Dermis blood vessel endothelial cell (primary cell): ENCODE measurements at regions not wholly inside any gene's neighbourhood (a gene's known extent, or its start where the extent isn't known, plus 50 kb on each side); places are given as distances from the start of the nearest gene placed in this dataset.
A peak's percentile ranks its signal among the peaks of the same experiment; 100 is the strongest.

Source experiments
- DNase-seq: peaks from one replicate; pipeline ENCODE4 v3.0.0; 2010

DNA sequence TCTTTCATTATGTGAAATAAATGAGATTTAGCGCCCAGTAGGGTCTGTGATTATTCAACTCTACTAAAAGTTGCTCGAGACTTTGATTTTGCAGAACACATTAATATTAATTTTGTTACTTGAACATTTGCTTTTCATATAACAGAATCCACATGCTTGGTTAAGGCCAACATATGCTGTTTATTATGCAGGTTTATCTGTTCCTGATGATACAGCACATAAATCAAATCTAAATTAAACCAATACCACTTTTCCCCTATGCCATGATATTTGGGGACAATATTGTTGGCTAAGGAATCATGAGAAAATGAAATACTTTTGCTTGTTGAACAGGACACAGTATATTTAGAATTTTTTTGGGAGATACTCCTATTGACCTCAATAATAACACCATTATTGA lies 291.1 kb downstream of the USP25 start:
- DNase-seq, result no peak

- no peak for DNase-seq
These were observed 292.3 kb downstream of the USP25 start for GRCh38 chr21:16022116-16022515.

- no peak for DNase-seq
These were observed 293.1 kb downstream of the USP25 start for GRCh38 chr21:16022921-16023320.

DNA sequence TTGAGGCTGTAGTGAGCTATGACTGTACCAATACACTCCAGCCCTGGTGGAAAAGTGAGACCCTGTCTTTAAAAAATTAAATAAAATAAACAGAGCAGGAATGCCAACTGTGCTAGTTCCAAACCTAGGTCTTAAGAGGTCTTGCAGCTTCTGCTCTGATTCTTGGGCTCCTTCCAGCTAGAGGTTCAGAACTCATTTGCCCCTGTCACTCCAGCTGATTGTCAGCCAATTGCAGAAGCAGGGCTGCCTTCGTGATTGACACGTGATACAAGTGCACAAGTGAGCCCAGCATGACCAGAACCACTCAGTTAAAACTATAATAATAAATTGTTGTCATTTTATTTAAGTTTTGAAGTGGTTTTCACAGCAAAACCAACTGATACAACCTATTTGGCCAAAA lies 298.4 kb downstream of the USP25 start:
- no peak for DNase-seq

- no peak for DNase-seq
These were observed 299.2 kb downstream of the USP25 start for GRCh38 chr21:16028941-16029464.

DNA sequence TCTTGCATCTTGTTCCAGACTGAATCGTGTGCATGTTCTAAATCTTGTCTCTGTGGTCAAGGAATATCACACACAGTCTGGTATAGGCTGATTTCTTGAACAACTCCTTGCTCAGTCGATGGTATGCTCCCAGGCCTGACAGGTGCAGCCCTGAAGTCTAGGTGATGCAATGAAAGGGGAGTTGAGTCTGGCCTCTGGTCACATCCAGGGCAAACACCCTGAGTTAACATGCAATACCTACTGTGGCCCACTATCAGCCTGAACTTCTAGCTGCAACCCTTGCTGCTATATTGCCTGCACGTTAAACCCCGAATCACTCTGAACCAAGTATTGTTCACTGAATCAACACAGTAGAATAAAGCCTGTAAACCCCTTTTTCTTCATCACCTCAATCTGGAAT lies 303.4 kb downstream of the USP25 start:
- no peak for DNase-seq

DNA sequence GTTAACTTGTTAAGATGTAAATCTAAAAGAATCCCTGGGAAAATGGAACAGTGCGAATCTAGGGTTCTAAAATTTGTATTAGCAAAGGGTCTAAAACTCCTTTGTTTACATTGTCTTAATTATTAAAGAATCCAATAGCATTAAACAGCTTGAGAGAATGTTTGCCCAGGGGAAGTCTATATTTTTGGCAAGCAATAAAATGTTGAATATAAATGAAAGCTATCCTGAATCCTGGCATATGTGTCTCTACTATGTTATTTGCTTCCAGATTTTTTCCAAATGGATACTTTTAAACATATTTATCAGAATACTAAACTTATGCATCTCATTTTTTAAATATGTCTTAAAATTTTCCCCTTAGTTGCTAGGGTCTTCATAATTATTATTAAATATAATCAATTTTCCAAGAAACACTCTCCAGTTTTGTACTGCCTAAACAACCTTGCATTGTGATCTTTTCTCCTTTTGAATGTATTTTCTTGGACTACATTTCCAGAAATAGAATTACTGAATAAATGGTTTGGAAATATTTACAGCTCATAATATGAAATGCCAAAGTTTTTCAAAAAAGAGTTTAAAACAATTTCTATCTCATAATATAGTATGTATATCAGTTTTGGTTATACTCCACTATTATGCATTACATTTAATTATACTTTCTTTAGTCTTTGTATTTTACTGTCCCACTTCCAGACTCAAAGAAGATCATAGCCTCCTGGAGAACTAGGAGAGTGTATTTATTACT lies 304.8 kb downstream of the USP25 start:
- no peak for DNase-seq

DNA sequence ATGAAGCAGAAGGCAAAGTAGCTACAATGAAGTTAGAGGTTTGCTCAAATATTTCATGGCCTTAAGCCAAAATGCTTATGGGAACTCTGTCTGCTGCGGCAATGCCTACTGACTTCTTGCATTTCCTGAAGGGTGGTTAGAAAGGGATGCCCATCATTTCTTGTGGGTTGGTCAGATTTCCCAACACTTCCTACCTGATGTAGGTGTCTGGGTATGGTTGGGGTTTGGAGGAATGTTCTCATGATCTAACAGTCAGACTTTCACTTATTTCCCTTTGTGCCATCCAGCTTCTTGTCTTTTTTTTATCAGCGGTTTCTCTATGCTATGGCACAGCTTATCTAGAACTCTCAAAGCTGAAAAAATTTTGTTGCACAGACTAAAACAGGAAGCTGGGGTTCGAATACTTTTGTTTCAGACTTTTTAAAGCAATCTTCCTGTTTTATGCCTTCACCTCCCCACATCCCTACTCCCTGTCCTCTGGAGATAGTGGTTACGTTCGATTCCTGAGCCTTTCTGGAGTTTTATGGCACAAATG lies 307.7 kb downstream of the USP25 start:
- no peak for DNase-seq

DNA sequence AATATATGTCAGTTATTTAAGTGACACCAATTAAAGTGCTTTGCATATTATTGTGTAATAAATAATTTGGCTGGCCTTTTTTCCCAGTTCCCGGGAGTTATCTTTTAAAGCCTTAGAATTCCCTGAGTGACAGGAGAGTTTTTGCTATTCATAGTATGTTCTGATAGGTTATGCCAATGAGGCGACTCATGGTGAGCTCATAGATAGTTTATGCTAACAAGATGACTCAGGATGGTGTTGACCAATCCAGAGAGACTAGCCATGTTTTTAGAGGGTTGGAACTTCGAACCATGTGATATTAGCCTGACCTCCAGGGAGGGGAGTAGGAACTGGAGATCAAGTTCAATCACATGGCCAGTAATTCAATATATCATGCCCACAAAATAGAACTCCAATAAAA lies 310.8 kb downstream of the USP25 start:
- DNase-seq, result no peak

GRCh38 chr21:16044676-16045075 lies 314.9 kb downstream of the USP25 start:
- DNase-seq, result no peak

- no peak for DNase-seq
These were observed 317.0 kb downstream of the USP25 start for GRCh38 chr21:16046656-16047330.

DNA sequence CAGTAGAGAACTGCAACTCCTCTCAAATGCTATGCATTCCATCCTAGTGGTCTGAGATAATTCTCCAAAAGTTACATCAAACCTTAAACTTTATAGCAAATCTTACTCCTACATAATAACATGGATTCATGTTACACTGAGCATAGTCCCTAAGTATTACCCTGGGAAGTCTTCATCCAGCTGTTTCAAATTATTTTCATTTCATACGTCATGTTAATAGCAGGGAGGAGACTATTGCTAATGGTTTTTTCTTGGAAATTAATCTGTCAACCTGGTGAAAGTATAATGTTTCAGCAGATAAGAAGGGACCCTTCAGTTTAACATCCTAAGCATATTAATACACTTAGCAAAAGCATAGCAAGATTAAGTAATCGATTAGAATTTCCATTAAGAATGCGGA lies 318.1 kb downstream of the USP25 start:
- no peak for DNase-seq

DNA sequence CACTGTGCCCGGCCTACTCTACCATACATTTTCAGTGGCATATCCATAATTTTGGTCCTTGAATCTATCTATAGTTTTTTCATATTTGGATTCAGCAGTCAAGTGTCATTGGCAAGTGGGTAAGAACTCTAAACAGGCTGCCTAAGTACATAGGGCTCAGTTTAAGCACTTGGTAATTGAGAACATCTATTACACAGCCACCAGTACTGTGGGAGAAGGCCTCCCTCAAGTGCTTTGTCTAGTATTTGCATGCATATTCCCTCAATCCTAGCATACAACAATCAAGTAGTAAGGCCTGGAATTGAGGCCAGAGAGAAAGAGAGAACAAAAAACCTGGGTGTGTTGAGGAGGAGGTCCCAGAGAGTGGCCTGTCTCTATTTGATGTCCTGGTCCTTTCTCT lies 325.2 kb downstream of the USP25 start:
- DNase-seq, result no peak

- no peak for DNase-seq
These were observed 329.1 kb downstream of the USP25 start for GRCh38 chr21:16058896-16059295.

DNA sequence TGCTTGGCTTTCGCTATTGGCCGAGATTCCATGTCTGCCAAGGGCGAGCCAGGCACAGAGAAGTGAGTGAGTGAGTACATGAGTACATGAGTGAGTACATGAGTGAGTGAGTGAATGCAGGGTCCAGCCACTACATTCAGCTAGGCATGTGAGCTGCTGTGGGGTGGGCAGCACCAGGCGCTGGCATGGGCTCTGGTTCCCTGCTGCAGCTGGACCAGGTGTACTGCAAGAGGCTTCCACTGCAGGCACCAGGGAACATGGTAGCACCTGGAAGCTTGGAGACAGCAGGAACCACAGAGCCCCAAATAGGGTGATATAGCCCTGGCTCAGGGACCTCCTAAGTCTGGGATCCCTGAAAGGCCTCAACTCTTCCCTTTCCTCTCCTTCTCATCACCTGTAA lies 330.2 kb downstream of the USP25 start:
- DNase-seq, result no peak

DNA sequence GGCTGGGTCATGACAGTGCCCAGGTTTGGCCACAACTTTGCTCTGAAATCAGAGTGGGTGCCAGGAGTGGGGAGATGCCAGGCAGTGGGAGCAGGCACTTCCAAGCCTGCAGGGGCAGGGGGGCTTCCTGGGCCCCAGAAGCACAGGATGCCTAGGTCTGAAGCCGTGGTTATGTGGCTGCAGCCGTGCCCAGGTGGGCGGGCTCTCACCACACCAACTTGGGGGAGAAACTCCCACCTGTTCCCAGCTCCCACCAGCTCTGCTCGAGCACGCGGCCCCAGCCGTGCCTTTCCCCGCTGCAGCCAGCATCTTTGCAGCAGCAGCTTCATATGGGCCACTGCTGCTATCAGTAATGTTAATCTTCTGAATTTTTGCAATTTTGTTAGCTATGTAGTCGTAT lies 331.4 kb downstream of the USP25 start:
- no peak for DNase-seq

DNA sequence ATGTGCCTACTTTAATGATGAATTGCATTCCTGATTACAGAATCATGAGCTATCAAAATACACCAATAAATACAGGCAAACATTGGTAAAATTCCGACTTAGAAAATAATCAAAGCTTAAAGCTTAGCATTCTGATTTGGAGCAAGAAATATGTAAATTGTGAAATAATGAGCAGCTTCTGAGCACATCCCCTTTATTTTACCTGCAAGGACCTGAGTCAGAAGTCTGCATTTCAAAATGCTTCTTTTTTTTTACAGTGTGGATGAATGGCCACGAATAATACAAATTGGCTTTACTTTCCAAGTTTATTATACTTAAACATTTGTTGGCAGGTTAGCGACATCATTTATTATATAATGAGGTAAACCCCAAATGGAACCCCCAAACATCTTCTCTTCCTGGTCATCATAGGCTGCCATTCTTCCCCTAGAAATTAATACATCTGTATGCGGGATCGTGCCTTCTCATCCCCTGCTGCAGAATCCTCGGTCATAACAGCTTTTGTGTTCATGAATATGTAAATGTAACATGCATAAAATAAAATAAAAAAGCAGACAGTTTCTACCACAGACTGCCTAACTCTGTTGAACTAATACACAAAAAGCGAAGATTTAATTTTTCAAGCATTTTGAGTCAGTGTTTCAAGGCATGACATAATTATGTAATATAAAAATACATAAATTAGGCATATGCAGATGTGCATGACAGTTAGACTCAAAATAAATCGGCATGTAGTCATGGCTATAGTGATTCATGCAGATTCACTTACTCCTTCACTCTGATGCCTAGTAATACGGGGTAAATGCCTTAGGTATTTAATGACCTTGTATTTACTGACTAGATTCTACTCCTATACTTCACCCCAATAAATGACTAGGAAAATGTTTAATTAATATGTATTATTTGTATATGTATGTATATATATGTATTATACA lies 339.7 kb downstream of the USP25 start:
- DNase-seq, result no peak

- DNase-seq, result no peak
These were observed 340.4 kb downstream of the USP25 start for GRCh38 chr21:16070207-16070651.

- DNase-seq, result no peak
These were observed 341.3 kb downstream of the USP25 start for GRCh38 chr21:16071092-16071491.

DNA sequence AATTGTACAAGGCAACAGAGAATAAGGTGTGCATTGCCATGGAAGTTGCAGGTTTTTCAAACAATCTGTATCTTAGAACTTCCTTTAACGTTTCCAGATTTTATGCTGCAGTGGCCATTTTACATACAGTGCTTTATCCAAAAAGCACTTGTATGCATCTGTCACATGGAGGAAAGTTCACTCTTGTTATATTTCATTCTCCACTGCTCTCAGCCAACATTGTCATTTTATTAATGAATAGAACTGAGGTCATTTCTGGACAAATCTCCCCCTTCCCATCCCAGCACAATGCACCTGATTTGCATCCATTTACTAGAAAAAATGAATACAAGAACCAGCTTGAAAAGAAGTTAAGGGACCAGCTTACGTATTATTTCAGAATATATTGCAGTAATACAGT lies 342.0 kb downstream of the USP25 start:
- no peak for DNase-seq

DNA sequence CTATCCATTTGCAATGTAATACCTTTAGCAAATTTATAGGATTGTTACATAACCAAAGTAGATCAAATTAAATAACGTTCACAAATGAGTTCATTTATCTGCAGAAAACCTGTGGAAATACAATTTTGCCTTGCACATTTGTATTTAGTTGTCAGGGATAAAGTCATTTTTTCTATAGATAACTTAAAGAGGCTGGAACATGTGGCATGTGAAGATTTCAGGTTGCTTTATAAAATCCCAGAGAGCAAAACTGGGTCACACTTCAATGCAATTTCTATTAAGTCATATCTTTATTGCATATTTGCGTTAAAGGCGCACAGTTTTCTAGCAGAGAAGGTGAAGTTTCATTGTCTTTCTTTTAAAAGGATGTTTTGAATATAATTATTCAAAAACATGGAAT lies 342.4 kb downstream of the USP25 start:
- no peak for DNase-seq

DNA sequence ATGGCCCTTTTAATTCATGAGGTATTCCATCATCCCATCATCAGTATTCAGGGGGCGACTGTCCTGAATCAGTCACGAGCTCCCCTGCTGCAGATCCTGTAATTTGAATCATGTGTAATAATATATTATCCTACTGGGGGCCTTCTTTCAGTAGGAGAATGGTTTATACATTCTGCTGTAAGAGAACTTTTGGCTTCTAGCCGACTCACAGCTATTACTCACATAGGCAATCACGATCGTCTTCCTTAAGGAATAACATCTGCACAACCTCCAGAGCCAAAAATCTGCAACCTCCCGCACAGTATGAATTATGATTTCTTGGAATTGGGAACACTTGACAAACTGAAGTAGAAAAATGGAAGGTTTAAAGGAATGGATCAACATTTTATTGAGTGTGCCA lies 343.0 kb downstream of the USP25 start:
- DNase-seq, result peak; percentile 6

- no peak for DNase-seq
These were observed 343.8 kb downstream of the USP25 start for GRCh38 chr21:16073586-16073985.
